ENCODE measurements at regions not wholly inside any gene's neighbourhood (a gene's known extent, or its start where the extent isn't known, plus 50 kb on each side); places are given as distances from the start of the nearest gene placed in this dataset.

- no peak for DNase-seq
- Histone ChIP-seq H3K27me3 (ENCODE audit: insufficient read depth) (no peaks in the 10 kb centered on the region), H3K4me3 (ENCODE audit: low read depth in 2 of 2, low read length in 1 of 2) (no peak overlapping the region), H3K9ac (no peak overlapping the region), H3K4me1 (ENCODE audit: control insufficient read depth in 1 of 2, insufficient read depth in 2 of 2, low read depth in 1 of 2, low read length in 1 of 2) (no peaks in the 10 kb centered on the region), H2AFZ (ENCODE audit: low read depth) (no peak overlapping the region), H3K4me2 (no peak overlapping the region), H4K20me1 (ENCODE audit: insufficient read depth) (no peaks in the 10 kb centered on the region), H3K9me3 (no peaks in the 10 kb centered on the region), H3K9me2 (no peaks in the 10 kb centered on the region), H3K36me3 (replicated peaks in 1 of 2; ENCODE audit: control insufficient read depth in 1 of 2, insufficient read depth in 2 of 2, low read length in 1 of 2) (no peaks in the 10 kb centered on the region), H3K27ac (ENCODE audit: low read depth in 2 of 2, low read length in 1 of 2) (no peak overlapping the region), H3K79me2 (ENCODE audit: insufficient read depth) (no peaks in the 10 kb centered on the region; the same call in 1 of the 2 replicates), H3F3A (replicated peaks; ENCODE audit: insufficient read depth) (no peaks in the 10 kb centered on the region)
- CTCF ChIA-PET = interaction anchor here (1.4 kb wide), 1 partner anchor 168 kb away, joined by 3 read pairs; no protein-coding TSS in a partner anchor
- TF ChIP-seq NFIC (IDR thresholded peaks at IDR 0.05; ENCODE audit: borderline replicate concordance) (no peak), FOXM1 (IDR thresholded peaks at IDR 0.05; ENCODE audit: low read depth) (no peak), EP300 (IDR thresholded peaks at IDR 0.05; ENCODE audit: borderline replicate concordance in 1 of 2, low read depth in 1 of 2, low read length in 1 of 2) (no peak), FOXJ3 (CRISPR knock-in tag; IDR thresholded peaks at IDR 0.05) (no peak), USF1 (IDR thresholded peaks at IDR 0.05; ENCODE audit: borderline replicate concordance, low read depth) (no peak), PBX3 (IDR thresholded peaks at IDR 0.05) (no peak), RXRA (IDR thresholded peaks at IDR 0.05; ENCODE audit: borderline replicate concordance, low read depth) (no peak), YY1 (IDR thresholded peaks at IDR 0.05; ENCODE audit: low read depth) (no peak), TCF12 (IDR thresholded peaks at IDR 0.05) (no peak), TAF1 (IDR thresholded peaks at IDR 0.05; ENCODE audit: borderline replicate concordance, low read depth, low read length) (no peak), ZBTB33 (IDR thresholded peaks at IDR 0.05; ENCODE audit: borderline replicate concordance, low read depth) (no peak), SMC3 (IDR thresholded peaks at IDR 0.05; ENCODE audit: low read depth, low read length) (no peak), MAX (IDR thresholded peaks at IDR 0.05; ENCODE audit: low read depth) (no peak), USF2 (IDR thresholded peaks at IDR 0.05; ENCODE audit: borderline replicate concordance, low read depth, low read length) (no peak), RCOR1 (IDR thresholded peaks at IDR 0.05; ENCODE audit: low read length) (no peak), CTCF (IDR thresholded peaks at IDR 0.05) (no peak), MXI1 (IDR thresholded peaks at IDR 0.05; ENCODE audit: low read depth, low read length) (no peak), EZH2phosphoT487 (IDR thresholded peaks at IDR 0.05; ENCODE audit: borderline replicate concordance, low read depth) (no peak)
- POLR2A ChIA-PET = no interaction called here
- 52% methylated on average over 3 of the region's 3 CpGs for WGBS (ENCODE audit: low lambda C conversion rate)
Measured at GRCh38 chr3:140832883-140833282, 108.8 kb upstream of the SLC25A36 start.
